Liver (tissue), 8 donors: ENCODE measurements at regions not wholly inside any gene's neighbourhood (a gene's known extent, or its start where the extent isn't known, plus 50 kb on each side); places are given as distances from the start of the nearest gene placed in this dataset.

Experiments
- DNase-seq: peaks from one replicate; pipeline ENCODE4 v3.0.0-alpha.2; 2017; ENCODE audit warnings: low spot score
- H3K27ac ChIP-seq, 2 donors: one replicate each; pipeline ENCODE4 v1.7.0; 2013; ENCODE audit warnings: inconsistent platforms in 2 of 2, low read length in 2 of 2, control low read depth in 1 of 2, low read depth in 1 of 2, mild to moderate bottlenecking in 1 of 2
- H3K27me3 ChIP-seq, 4 donors: one replicate each; pipeline versions ENCODE4 v1.6.1 to v1.7.0; 2013; ENCODE audit warnings: low read length in 3 of 4, inconsistent platforms in 1 of 4, mild to moderate bottlenecking in 1 of 4, moderate library complexity in 1 of 4; ENCODE audit not compliant: control insufficient read depth in 4 of 4, insufficient read depth in 4 of 4
- H3K36me3 ChIP-seq, 4 donors: one replicate each; pipeline versions ENCODE4 v1.6.1 to v1.7.0; 2013; ENCODE audit warnings: low read length in 3 of 4, mild to moderate bottlenecking in 3 of 4, low read depth in 1 of 4, moderate library complexity in 1 of 4; ENCODE audit not compliant: control insufficient read depth in 4 of 4, insufficient read depth in 3 of 4
- H3K4me1 ChIP-seq, 4 donors: one replicate each; pipeline versions ENCODE4 v1.6.1 to v1.7.0; 2013; ENCODE audit warnings: low read length in 3 of 4, mild to moderate bottlenecking in 3 of 4, moderate library complexity in 1 of 4; ENCODE audit not compliant: control insufficient read depth in 4 of 4, insufficient read depth in 4 of 4
- H3K4me3 ChIP-seq, 3 donors: one replicate each; pipeline versions ENCODE4 v1.6.1 to v1.7.0; 2013; ENCODE audit warnings: low read length in 3 of 3, control low read depth in 1 of 3, low read depth in 1 of 3, mild to moderate bottlenecking in 1 of 3
- H3K9ac ChIP-seq, 2 donors: one replicate each; pipeline ENCODE4 v1.7.0; 2013; ENCODE audit warnings: low read length in 2 of 2, mild to moderate bottlenecking in 2 of 2, moderate library complexity in 2 of 2, control low read depth in 1 of 2, low read depth in 1 of 2
- H3K9me3 ChIP-seq, 4 donors: one replicate each; pipeline versions ENCODE4 v1.6.1 to v1.7.0; 2013; ENCODE audit warnings: low read length in 3 of 4; ENCODE audit not compliant: control insufficient read depth in 4 of 4
- EGR1 ChIP-seq, 2 donors: IDR thresholded peaks; 2 replicates each; pipeline ENCODE4 v1.6.1; 2016 to 2018; ENCODE audit warnings: antibody characterized with exemption in 2 of 2, low read depth in 2 of 2
- FOXA1 ChIP-seq: IDR thresholded peaks from 2 replicates; pipeline ENCODE4 v1.6.1; 2016; ENCODE audit warnings: antibody characterized with exemption
- FOXA2 ChIP-seq: IDR thresholded peaks from 2 replicates; pipeline ENCODE4 v1.6.1; 2016; ENCODE audit warnings: antibody characterized with exemption
- GABPA ChIP-seq, 2 donors: IDR thresholded peaks in 1 of 2; conservative IDR thresholded peaks in 1 of 2; 2 replicates each; pipeline ENCODE4 v1.6.1; 2016; ENCODE audit warnings: antibody characterized with exemption in 2 of 2, mild to moderate bottlenecking in 1 of 2, moderate library complexity in 1 of 2
- HNF4A ChIP-seq, 2 donors: conservative IDR thresholded peaks; 2 replicates each; pipeline ENCODE4 v1.6.1; 2016; ENCODE audit warnings: antibody characterized with exemption in 2 of 2, mild to moderate bottlenecking in 2 of 2
- HNF4G ChIP-seq: IDR thresholded peaks from 2 replicates; pipeline ENCODE4 v1.6.1; 2016; ENCODE audit warnings: antibody characterized with exemption
- JUND ChIP-seq, 2 donors: IDR thresholded peaks; 2 replicates each; pipeline ENCODE4 v1.6.1; 2016; ENCODE audit warnings: antibody characterized with exemption in 2 of 2
- NR2F2 ChIP-seq: IDR thresholded peaks from 2 replicates; pipeline ENCODE4 v1.6.1; 2016; ENCODE audit warnings: antibody characterized with exemption
- RAD21 ChIP-seq, 2 donors: IDR thresholded peaks; 2 replicates each; pipeline ENCODE4 v1.6.1; 2016; ENCODE audit warnings: antibody characterized with exemption in 2 of 2, mild to moderate bottlenecking in 2 of 2
- RXRA ChIP-seq, 2 donors: IDR thresholded peaks; 2 replicates each; pipeline ENCODE4 v1.6.1; 2017 to 2018; ENCODE audit warnings: antibody characterized with exemption in 2 of 2, mild to moderate bottlenecking in 1 of 2
- SP1 ChIP-seq: IDR thresholded peaks from 2 replicates; pipeline ENCODE4 v1.6.1; 2018; ENCODE audit warnings: antibody characterized with exemption, mild to moderate bottlenecking
- TAF1 ChIP-seq: conservative IDR thresholded peaks from 2 replicates; pipeline ENCODE4 v1.6.1; 2016; ENCODE audit warnings: antibody characterized with exemption, mild to moderate bottlenecking
- YY1 ChIP-seq: IDR thresholded peaks from 2 replicates; pipeline ENCODE4 v1.6.1; 2016; ENCODE audit warnings: antibody characterized with exemption, mild to moderate bottlenecking
- WGBS: extraction: QIAGEN DNeasy Blood & Tissue Kit; methylation state at CpG from one replicate; pipeline ENCODE4 v1.1.7; 2013; 5-methylcytosine and 5-hydroxymethylcytosine counted together
- TF ChIP-seq, protein P1 (sequence below): IDR thresholded peaks from 2 replicates; pipeline ENCODE4 v1.6.1; 2016; ENCODE audit warnings: antibody characterized with exemption
- TF ChIP-seq, protein P2 (sequence below): fragments of 150-350 bp; IDR thresholded peaks from 2 replicates; pipeline ENCODE4 v1.5.1; 2017; ENCODE audit warnings: improper control_type of control experiment, low read depth, low read length; ENCODE audit not compliant: missing input control
- TF ChIP-seq, protein P3 (sequence below): IDR thresholded peaks from 2 replicates; pipeline ENCODE4 v1.6.1; 2016; ENCODE audit warnings: antibody characterized with exemption
- TF ChIP-seq, protein P4 (sequence below): IDR thresholded peaks from 2 replicates; pipeline ENCODE4 v1.6.1; 2016; ENCODE audit warnings: antibody characterized with exemption
- TF ChIP-seq, protein P5 (sequence below): IDR thresholded peaks from 2 replicates; pipeline ENCODE4 v1.6.1; 2016; ENCODE audit warnings: antibody characterized with exemption, mild to moderate bottlenecking
- donor health status: healthy.
- donor health status: healthy.
- donor health status: healthy.
- donor health status: healthy.
- donor health status: healthy.

DNA sequence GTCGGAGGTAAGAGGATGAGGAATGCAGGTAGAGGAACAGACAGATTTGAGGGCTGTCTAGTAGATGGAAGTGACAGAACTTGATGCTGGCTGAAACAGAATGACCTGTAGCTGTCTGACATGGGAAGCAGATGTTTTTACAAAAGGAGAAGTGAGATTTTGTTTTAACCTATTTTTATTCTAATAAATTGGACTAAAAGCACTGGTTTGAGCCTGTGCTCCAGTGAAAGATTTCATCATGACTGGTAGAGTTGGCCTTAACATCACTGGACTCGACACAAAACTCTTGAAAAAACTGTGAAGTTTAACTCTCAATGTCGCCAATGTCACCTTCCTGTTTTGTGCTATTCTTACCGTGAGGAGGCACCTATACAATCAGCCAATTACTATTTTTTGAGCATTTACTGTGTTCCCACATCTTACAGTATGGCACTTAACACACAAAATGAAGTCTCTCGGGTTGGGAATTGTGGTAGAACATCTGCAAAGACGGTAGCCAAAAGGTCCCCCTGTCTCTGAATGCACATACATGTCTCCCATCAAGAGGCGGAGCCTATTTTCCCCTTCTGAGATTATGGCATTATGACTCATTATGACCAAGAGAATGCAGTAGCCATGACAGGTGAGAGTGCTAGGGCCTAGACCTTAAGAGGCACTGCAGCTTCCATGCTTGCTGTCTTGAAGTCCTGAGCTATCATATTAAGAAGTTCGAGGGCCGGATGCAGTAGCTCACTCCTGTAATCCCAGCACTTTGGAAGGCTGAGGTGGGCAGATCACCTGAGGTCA is 93.2 kb downstream of the FOXF2 start:
- Histone ChIP-seq H3K4me1 (peaks cover 3 to 24% (median 18%) of the 10 kb centered on the region in 4 donors), H3K27ac (no peak overlapping the region), H3K27me3 (no peaks in the 10 kb centered on the region), H3K36me3 (no peaks in the 10 kb centered on the region), H3K4me3 (no peak overlapping the region), H3K9me3 (no peaks in the 10 kb centered on the region), H3K9ac (no peak overlapping the region)
- DNase-seq = no peak
- TF ChIP-seq, protein P1, sequence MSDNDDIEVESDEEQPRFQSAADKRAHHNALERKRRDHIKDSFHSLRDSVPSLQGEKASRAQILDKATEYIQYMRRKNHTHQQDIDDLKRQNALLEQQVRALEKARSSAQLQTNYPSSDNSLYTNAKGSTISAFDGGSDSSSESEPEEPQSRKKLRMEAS = no peak
- TF ChIP-seq JUND (IDR thresholded peaks at IDR 0.05) (no peak), FOXA2 (no peak), EGR1 (IDR thresholded peaks at IDR 0.05; ENCODE audit: low read depth in 2 of 2) (no peak), GABPA (IDR thresholded peaks at IDR 0.05 in 1 of 2, conservative IDR thresholded peaks at IDR 0.05 in 1 of 2) (no peak), SP1 (no peak), HNF4A (conservative IDR thresholded peaks at IDR 0.05) (no peak), NR2F2 (no peak), RAD21 (IDR thresholded peaks at IDR 0.05) (no peak), HNF4G (no peak), TAF1 (no peak), FOXA1 (no peak), RXRA (IDR thresholded peaks at IDR 0.05) (no peak), YY1 (no peak)
- TF ChIP-seq, protein P2, sequence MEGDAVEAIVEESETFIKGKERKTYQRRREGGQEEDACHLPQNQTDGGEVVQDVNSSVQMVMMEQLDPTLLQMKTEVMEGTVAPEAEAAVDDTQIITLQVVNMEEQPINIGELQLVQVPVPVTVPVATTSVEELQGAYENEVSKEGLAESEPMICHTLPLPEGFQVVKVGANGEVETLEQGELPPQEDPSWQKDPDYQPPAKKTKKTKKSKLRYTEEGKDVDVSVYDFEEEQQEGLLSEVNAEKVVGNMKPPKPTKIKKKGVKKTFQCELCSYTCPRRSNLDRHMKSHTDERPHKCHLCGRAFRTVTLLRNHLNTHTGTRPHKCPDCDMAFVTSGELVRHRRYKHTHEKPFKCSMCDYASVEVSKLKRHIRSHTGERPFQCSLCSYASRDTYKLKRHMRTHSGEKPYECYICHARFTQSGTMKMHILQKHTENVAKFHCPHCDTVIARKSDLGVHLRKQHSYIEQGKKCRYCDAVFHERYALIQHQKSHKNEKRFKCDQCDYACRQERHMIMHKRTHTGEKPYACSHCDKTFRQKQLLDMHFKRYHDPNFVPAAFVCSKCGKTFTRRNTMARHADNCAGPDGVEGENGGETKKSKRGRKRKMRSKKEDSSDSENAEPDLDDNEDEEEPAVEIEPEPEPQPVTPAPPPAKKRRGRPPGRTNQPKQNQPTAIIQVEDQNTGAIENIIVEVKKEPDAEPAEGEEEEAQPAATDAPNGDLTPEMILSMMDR = no peak
- TF ChIP-seq, protein P3, sequence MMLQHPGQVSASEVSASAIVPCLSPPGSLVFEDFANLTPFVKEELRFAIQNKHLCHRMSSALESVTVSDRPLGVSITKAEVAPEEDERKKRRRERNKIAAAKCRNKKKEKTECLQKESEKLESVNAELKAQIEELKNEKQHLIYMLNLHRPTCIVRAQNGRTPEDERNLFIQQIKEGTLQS = no peak
- TF ChIP-seq, protein P4, sequence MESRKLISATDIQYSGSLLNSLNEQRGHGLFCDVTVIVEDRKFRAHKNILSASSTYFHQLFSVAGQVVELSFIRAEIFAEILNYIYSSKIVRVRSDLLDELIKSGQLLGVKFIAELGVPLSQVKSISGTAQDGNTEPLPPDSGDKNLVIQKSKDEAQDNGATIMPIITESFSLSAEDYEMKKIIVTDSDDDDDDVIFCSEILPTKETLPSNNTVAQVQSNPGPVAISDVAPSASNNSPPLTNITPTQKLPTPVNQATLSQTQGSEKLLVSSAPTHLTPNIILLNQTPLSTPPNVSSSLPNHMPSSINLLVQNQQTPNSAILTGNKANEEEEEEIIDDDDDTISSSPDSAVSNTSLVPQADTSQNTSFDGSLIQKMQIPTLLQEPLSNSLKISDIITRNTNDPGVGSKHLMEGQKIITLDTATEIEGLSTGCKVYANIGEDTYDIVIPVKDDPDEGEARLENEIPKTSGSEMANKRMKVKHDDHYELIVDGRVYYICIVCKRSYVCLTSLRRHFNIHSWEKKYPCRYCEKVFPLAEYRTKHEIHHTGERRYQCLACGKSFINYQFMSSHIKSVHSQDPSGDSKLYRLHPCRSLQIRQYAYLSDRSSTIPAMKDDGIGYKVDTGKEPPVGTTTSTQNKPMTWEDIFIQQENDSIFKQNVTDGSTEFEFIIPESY = no peak
- TF ChIP-seq, protein P5, sequence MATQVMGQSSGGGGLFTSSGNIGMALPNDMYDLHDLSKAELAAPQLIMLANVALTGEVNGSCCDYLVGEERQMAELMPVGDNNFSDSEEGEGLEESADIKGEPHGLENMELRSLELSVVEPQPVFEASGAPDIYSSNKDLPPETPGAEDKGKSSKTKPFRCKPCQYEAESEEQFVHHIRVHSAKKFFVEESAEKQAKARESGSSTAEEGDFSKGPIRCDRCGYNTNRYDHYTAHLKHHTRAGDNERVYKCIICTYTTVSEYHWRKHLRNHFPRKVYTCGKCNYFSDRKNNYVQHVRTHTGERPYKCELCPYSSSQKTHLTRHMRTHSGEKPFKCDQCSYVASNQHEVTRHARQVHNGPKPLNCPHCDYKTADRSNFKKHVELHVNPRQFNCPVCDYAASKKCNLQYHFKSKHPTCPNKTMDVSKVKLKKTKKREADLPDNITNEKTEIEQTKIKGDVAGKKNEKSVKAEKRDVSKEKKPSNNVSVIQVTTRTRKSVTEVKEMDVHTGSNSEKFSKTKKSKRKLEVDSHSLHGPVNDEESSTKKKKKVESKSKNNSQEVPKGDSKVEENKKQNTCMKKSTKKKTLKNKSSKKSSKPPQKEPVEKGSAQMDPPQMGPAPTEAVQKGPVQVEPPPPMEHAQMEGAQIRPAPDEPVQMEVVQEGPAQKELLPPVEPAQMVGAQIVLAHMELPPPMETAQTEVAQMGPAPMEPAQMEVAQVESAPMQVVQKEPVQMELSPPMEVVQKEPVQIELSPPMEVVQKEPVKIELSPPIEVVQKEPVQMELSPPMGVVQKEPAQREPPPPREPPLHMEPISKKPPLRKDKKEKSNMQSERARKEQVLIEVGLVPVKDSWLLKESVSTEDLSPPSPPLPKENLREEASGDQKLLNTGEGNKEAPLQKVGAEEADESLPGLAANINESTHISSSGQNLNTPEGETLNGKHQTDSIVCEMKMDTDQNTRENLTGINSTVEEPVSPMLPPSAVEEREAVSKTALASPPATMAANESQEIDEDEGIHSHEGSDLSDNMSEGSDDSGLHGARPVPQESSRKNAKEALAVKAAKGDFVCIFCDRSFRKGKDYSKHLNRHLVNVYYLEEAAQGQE = no peak
- WGBS = 89% methylated on average over 9 of the region's 9 CpGs
